ENCODE measurements at regions not wholly inside any gene's neighbourhood (a gene's known extent, or its start where the extent isn't known, plus 50 kb on each side); places are given as distances from the start of the nearest gene placed in this dataset.
"Not testable (repeated sequence)": the region's sequence is repeated elsewhere in the genome, so short reads cannot be mapped to it uniquely, and the experiment has no call there.

- DNase-seq = peak in 1 of 4 experiments; percentile 1
Observed at GRCh38 chr13:16201202-16201601, 2980.4 kb downstream of the TUBA3C start.

DNA sequence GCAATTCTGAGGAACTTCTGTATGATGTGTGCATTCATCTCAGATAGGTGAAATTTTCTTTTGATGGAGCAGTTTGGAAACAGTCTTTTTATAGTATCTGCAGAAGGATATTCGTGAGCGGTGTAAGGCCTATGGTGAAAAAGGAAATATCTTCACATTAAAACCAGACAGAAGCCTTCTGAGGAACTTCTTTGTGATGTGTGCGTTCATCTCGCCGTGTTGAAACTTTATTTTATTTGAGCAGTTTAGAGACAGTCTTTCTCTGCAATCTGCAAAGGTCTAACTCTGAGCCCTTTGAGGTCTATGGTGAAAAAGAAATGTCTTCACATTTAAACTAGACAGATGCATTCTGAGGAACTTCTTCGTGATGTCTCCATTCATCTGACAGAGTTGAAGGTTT lies 3021.0 kb downstream of the TUBA3C start:
- peak in 1 of 4 experiments; percentile 6 for DNase-seq

DNA sequence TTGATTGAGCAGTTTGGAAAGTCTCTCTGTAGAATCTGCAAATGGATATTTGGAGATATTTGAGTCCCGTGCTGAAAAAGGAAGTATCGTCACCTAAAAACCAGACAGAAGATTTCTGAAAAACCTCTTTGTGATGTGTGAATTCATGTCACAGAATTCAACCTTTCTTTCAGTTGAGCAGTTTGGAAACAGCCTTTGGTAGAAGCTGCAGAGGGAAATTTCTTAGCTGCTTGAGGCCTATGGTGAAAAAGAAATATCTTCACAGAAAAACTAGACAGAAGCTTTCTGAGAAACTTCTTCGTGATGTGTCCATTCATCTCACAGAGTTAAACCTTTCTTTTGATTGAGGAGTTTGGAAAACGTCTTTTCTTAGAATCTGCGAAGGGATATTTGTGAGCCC lies 3022.7 kb downstream of the TUBA3C start:
- DNase-seq = not testable (repeated sequence)

GRCh38 chr13:16158016-16158415 lies 3023.6 kb downstream of the TUBA3C start:
- DNase-seq = not testable (repeated sequence)

- not testable (repeated sequence) for DNase-seq
Observed at GRCh38 chr13:16152849-16153248, 3028.8 kb downstream of the TUBA3C start.

- peak in 1 of 4 experiments; percentile 2 for DNase-seq
Observed at GRCh38 chr13:16151296-16151695, 3030.3 kb downstream of the TUBA3C start.

DNA sequence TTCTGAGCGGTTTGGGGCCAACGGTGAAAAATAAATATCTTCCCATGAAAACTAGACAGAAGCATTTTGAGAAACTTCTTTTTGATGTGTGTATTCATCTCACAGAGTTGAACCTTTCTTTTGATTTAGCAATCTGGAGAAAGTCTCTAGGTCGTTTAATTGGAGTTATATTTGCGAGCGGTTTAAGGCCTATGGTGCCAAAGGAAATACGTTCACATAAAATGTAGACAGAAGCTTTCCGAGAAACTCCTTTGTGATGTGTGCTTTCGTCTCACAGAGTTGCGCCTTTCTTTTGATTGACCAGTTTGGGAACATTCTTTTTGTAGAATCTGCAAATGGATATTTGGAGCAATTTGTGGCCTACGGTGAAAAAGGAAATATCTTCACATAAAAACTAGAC lies 3032.2 kb downstream of the TUBA3C start:
- DNase-seq = not testable (repeated sequence)

DNA sequence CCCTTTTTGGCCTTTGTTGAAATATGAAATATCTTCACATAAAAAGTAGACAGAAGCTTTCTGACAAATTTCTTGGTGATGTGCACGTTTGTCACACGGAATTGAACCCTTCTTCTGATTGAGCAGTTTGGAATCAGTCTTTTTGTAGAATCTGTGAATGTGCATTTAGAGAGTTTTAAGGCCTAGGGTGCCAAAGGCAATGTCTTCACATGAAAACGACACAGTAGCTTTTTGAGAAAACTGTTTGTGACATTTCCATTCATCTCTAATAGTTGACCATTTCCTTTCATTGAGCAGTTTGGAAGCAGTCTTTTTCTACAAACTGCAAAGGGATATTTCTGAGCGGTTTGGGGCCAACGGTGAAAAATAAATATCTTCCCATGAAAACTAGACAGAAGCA lies 3036.0 kb downstream of the TUBA3C start:
- DNase-seq = peak in 1 of 4 experiments; percentile 5

- peak in 1 of 4 experiments; percentile 24 for DNase-seq
Observed at GRCh38 chr13:16141361-16141760, 3040.3 kb downstream of the TUBA3C start.

DNA sequence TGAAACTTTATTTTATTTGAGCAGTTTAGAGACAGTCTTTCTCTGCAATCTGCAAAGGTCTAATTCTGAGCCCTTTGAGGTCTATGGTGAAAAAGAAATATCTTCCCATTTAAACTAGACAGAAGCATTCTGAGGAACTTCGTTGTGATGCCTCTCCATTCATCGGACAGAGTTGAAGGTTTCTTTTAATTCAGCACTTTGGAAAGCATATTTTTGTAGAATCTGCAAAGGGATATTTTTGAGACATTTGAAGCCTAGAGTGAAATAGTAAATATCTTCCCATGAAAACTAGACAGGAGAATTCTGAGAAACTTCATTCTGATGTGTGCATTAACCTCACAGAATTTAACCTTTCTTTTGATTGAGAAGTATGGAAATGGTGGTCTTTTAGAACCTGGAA lies 3044.8 kb downstream of the TUBA3C start:
- DNase-seq = peak in 2 of 4 experiments; percentile 1 to 29

DNA sequence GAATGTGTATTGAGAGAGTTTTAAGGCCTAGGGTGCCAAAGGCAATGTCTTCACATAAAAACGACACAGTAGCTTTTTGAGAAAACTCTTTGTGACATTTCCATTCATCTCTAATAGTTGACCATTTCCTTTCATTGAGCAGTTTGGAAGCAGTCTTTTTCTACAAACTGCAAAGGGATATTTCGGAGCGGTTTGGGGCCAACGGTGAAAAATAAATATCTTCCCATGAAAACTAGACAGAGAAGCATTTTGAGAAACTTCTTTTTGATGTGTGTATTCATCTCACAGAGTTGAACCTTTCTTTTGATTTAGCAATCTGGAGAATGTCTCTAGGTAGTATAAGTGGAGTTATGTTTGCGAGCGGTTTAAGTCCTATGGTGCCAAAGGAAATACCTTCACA lies 3052.9 kb downstream of the TUBA3C start:
- not testable (repeated sequence) for DNase-seq

DNA sequence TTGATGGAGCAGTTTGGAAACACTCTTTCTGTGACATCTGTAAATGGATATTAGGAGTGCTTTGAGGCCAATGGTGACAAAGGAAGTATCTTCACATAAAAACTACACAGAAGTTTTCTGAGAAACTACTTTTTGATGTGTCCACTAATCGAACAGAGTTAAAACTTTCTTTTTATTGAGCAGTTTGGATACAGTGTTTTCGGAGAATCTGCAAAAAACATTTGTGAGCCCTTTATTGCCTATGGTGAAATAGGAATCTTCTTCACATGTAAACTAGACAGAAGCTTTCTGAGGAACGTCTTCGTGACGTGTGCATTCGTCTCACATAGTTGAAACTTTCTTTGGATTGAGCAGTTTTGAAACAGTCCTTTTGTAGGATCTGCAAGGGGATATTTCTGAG lies 3068.2 kb downstream of the TUBA3C start:
- peak in 2 of 4 experiments; percentile 0 to 31 for DNase-seq
